Epithelial cell of esophagus (primary cell): ENCODE measurements at regions not wholly inside any gene's neighbourhood (a gene's known extent, or its start where the extent isn't known, plus 50 kb on each side); places are given as distances from the start of the nearest gene placed in this dataset.

ENCODE experiments used
- DNase-seq: peaks from one replicate; pipeline ENCODE4 v3.0.0; 2010; ENCODE audit warnings: low read depth
- H3K4me3 ChIP-seq: 2 replicates; pipeline ENCODE4 v1.5.1; 2011; ENCODE audit warnings: mild to moderate bottlenecking, low read length, control low read depth
- TF ChIP-seq, protein P1 (sequence below): IDR thresholded peaks from 2 replicates; pipeline ENCODE4 v1.5.1; 2011; ENCODE audit warnings: low read depth, mild to moderate bottlenecking, low read length, control low read depth, inconsistent platforms; ENCODE audit not compliant: insufficient read depth; ENCODE audit errors: missing control alignments

DNA sequence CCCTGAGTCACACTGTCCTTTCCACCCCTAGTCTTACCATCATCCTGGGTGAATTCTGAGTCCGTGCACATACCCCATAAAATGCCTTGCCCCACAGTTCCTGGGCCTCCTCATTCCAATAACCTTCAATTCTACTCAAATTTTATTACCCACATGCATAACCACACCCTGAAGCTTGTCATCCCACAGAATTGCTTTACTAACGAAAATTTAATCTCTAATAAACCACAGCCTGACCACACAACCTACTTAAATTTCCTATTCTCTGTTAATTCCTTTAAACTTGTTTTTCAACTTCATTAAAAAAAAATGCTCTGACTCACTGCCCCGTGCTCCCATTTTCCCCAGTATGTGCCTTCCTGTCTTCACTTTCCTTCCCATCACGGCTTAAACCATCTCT lies 205.9 kb downstream of the PHLDA1 start:
- H3K4me3 ChIP-seq = no peak overlapping the region
- DNase-seq = peak; percentile 82
- TF ChIP-seq, protein P1, sequence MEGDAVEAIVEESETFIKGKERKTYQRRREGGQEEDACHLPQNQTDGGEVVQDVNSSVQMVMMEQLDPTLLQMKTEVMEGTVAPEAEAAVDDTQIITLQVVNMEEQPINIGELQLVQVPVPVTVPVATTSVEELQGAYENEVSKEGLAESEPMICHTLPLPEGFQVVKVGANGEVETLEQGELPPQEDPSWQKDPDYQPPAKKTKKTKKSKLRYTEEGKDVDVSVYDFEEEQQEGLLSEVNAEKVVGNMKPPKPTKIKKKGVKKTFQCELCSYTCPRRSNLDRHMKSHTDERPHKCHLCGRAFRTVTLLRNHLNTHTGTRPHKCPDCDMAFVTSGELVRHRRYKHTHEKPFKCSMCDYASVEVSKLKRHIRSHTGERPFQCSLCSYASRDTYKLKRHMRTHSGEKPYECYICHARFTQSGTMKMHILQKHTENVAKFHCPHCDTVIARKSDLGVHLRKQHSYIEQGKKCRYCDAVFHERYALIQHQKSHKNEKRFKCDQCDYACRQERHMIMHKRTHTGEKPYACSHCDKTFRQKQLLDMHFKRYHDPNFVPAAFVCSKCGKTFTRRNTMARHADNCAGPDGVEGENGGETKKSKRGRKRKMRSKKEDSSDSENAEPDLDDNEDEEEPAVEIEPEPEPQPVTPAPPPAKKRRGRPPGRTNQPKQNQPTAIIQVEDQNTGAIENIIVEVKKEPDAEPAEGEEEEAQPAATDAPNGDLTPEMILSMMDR = no peak

- no peak overlapping the region for H3K4me3 ChIP-seq
- no peak for DNase-seq
- TF ChIP-seq, protein P1 = no peak
Observed at GRCh38 chr12:75823475-75823874, 208.1 kb downstream of the PHLDA1 start.

DNA sequence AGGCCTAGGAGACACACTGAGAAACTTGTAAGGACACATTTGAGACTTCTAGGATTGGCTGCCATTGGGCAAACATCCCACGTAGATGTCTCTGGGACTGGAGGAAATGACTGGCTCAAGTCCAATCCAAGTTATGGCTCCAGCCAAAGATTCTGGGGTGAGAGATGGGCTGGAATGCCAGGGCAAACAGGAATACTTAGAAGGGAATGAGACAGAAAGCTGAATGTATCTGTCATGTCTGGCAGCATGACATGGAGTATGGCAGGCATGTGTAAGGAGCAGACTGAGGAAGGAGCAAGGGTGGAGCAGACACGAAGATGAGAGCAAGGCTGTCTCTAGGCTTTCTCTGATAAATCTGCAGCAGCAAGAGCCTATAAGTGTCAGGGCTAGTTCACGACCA lies 209.2 kb downstream of the PHLDA1 start:
- DNase-seq = no peak
- no peak overlapping the region for H3K4me3 ChIP-seq
- TF ChIP-seq, protein P1 = no peak

- TF ChIP-seq, protein P1 = peak; percentile 31
- peak; percentile 96 for DNase-seq
- H3K4me3 ChIP-seq = no peak overlapping the region
Observed at GRCh38 chr12:75820848-75821578, 210.6 kb downstream of the PHLDA1 start.

DNA sequence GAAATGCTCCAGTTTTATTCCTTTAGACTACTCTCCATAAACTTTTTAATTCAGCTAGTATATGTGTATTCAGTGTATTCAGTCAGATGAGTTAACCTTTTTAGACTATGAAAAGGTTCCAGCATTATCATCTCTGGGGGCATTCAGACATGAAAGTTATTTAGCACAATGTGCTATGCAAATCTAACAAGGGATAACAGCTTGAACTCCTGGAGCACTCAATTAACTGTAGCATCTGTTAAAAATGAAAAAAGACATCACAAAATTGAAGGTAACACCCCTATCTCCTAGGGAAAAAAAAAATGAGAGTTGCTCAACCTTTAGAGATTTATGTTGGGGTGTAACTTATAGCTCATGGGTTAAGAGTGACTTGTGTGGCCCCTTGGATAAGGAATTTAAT lies 211.5 kb downstream of the PHLDA1 start:
- no peak overlapping the region for H3K4me3 ChIP-seq
- DNase-seq = no peak
- TF ChIP-seq, protein P1 = no peak

DNA sequence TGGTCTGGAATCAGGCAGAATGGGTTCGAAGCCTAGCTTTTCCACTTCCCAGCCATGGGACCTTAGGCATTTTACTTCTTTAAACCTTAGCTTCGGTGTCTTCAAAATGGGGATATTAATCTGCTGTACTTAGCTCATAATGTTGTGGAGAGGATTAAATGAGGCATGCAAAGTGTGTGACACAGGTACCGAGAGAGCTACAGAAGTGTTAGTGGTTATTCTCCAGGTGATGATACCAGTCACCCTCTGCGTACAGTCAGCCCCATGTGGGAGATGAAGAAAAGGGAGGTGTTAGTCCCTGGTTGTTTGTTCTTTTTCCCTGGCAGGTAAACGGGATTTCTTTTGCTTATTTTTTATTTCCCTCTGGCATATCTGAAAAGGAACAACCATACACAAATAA lies 212.1 kb downstream of the PHLDA1 start:
- H3K4me3 ChIP-seq = no peak overlapping the region
- TF ChIP-seq, protein P1 = no peak
- peak; percentile 10 for DNase-seq

DNA sequence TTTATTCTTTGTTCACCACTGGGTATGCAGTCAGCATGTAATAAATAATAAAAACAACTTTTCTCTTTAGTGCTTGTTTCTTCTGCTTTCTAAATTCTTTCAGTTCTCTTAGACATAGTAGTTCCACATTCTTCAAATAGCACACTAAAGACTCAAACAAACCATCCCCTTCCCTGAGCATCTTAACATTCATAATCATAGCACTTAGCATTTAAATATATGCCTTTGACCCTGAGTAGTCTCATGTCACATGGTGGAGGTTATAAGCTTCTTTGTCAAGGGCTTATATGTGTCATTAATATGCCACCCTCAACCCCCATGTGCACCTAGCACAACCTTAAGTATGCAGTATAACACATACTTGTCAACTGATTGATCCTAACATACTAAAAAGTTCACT lies 212.7 kb downstream of the PHLDA1 start:
- TF ChIP-seq, protein P1 = no peak
- H3K4me3 ChIP-seq = no peak overlapping the region
- DNase-seq = no peak
